Activated CD8-positive, alpha-beta T cell treated with anti-CD3 and anti-CD28 coated beads for 36 hours (primary cell): ENCODE measurements at regions not wholly inside any gene's neighbourhood (a gene's known extent, or its start where the extent isn't known, plus 50 kb on each side); places are given as distances from the start of the nearest gene placed in this dataset.
"Not testable (repeated sequence)": the region's sequence is repeated elsewhere in the genome, so short reads cannot be mapped to it uniquely, and the experiment has no call there.

Experiments
- ATAC-seq: fragments of 200-7000 bp; cut with Tn5 transposase; one replicate; pipeline ENCODE4 v1.10.0; 2021; ENCODE audit warnings: mild to moderate bottlenecking, moderate library complexity
- CTCF ChIA-PET: fragments of 350-600 bp; sonication (Branson Sonifier 250); formaldehyde crosslinking; loops from one replicate; lab custom pipeline; 2021; ENCODE audit warnings: antibody characterized with exemption; lab: Charles Lee
- POLR2A ChIA-PET: fragments of 350-600 bp; sonication (Branson Sonifier 250); formaldehyde crosslinking; loops from one replicate; lab custom pipeline; 2021; ENCODE audit warnings: antibody characterized with exemption; lab: Charles Lee
- DNase-seq: peaks from one replicate; pipeline ENCODE4 v3.0.0-alpha.2; 2020
- H3K27ac Mint-ChIP-seq: one replicate; pipeline ENCODE4 v1.8.0; 2021; ENCODE audit warnings: mild to moderate bottlenecking, mixed read lengths
- H3K27me3 Mint-ChIP-seq: one replicate; pipeline ENCODE4 v1.8.0; 2021; ENCODE audit warnings: mixed read lengths
- H3K36me3 Mint-ChIP-seq: one replicate; pipeline ENCODE4 v1.8.0; 2021; ENCODE audit warnings: low read depth, mixed read lengths
- H3K4me1 Mint-ChIP-seq: one replicate; pipeline ENCODE4 v1.8.0; 2021; ENCODE audit warnings: low read depth, mixed read lengths
- H3K4me3 Mint-ChIP-seq: one replicate; pipeline ENCODE4 v1.8.0; 2021; ENCODE audit warnings: mild to moderate bottlenecking, moderate library complexity, mixed read lengths
- H3K9me3 Mint-ChIP-seq: one replicate; pipeline ENCODE4 v1.8.0; 2021; ENCODE audit warnings: mixed read lengths
- CTCF ChIP-seq: fragments of 200-600 bp; IDR thresholded peaks from one replicate; pipeline ENCODE4 v1.8.0; 2022; ENCODE audit warnings: antibody characterized with exemption, mild to moderate bottlenecking
- intact Hi-C: fragments of 100-400 bp; cut with micrococcal nuclease; formaldehyde crosslinking; loops from one replicate; pipeline ENCODE4 v1.10.0; 2022

DNA sequence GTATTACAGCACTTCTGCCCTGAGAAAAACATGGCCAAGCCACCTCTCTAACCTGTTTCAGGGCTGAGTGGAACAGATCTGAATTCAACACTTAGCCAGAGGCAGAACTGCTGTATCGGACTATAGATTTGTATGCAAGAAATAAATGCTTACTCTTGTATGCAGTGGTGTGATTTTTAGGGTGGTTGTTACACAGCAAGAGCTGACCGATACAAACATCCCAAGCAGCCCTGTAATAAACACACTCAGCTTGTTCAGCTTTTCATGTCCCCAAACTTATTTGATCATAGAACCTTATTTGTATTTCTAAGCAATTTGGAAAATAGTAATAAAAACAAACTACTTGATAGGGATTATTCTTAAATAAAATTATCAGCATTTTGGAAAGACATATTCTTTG, 84.9 kb upstream of the RPH3AL start:
- Mint-ChIP-seq H3K9me3 (peaks cover 5% of the 10 kb centered on the region), H3K4me3 (no peak overlapping the region), H3K36me3 (peaks cover 3% of the 10 kb centered on the region), H3K27me3 (no peaks in the 10 kb centered on the region), H3K4me1 (no peaks in the 10 kb centered on the region), H3K27ac (no peak overlapping the region)
- no peak for TF ChIP-seq CTCF
- ATAC-seq: no peak
- intact Hi-C loops: no loop called here
- POLR2A ChIA-PET: no interaction called here
- no peak for DNase-seq
- CTCF ChIA-PET: interaction anchor here (1.4 to 2.1 kb wide), 2 partner anchors 25 to 263 kb away, joined by 3 to 6 read pairs; no protein-coding TSS in a partner anchor

- H3K4me1 Mint-ChIP-seq: no peaks in the 10 kb centered on the region
- no peak overlapping the region for H3K4me3 Mint-ChIP-seq
- intact Hi-C loops: no loop called here
- no peak for TF ChIP-seq CTCF
- no peak for DNase-seq
- POLR2A ChIA-PET: no interaction called here
- no peaks in the 10 kb centered on the region for H3K27me3 Mint-ChIP-seq
- no peak for ATAC-seq
- CTCF ChIA-PET: no interaction called here
- H3K27ac Mint-ChIP-seq: no peak overlapping the region
- peaks cover 5% of the 10 kb centered on the region for H3K9me3 Mint-ChIP-seq
- peaks cover 3% of the 10 kb centered on the region for H3K36me3 Mint-ChIP-seq
Observed at GRCh38 chr17:436571-436970, 84.0 kb upstream of the RPH3AL start.

DNA sequence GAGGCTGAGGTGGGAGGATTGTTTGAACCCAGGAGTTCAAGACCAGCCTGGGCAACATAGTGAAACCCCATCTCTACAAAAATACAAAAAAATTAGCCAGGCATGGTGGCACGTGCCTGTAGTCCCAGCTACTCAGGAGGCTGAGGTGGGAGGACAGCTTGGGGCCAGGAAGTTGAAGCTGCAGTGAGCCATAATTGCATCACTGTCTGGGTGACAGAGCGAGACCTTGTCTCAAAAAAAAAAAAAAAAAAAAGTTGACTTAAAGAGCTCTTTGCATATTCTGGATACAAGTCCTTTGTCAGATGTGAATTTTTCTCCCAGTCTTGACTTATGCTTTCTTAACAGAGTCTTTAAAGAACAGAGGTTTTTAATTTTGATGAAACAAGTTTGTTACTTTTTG, 79.9 kb upstream of the RPH3AL start:
- POLR2A ChIA-PET, intact Hi-C loops, DNase-seq, H3K4me1 Mint-ChIP-seq, H3K4me3 Mint-ChIP-seq, H3K27me3 Mint-ChIP-seq, ATAC-seq, H3K36me3 Mint-ChIP-seq, H3K27ac Mint-ChIP-seq: not testable (repeated sequence)
- CTCF ChIA-PET: interaction anchor here (2.3 kb wide), 1 partner anchor 20 kb away, joined by 10 read pairs; no protein-coding TSS in a partner anchor
- H3K9me3 Mint-ChIP-seq: peaks cover 11% of the 10 kb centered on the region

DNA sequence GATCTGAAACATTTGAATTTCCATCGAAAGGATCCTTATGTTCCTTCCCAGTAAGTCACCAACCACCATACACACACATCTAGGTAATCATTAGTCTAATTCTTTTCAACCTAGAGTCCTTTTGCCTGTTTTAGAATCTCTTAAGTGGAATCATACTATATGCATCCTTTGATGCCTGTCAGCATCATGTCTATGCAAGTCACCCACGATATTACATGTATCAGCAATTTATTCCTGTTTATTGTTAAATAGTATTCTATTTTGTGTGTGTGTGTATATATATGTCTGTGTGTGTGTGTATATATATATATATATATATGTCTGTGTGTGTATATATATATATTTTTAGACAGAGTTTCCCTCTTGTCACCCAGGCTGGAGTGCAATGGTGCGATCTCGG, 78.9 kb upstream of the RPH3AL start:
- CTCF ChIA-PET: interaction anchor here (1.7 kb wide), 1 partner anchor 19 kb away, joined by 6 read pairs; no protein-coding TSS in a partner anchor
- no peak overlapping the region for H3K27ac Mint-ChIP-seq
- intact Hi-C loops: no loop called here
- no peak overlapping the region for H3K4me3 Mint-ChIP-seq
- POLR2A ChIA-PET: no interaction called here
- H3K36me3 Mint-ChIP-seq: no peaks in the 10 kb centered on the region
- no peaks in the 10 kb centered on the region for H3K27me3 Mint-ChIP-seq
- peaks cover 9% of the 10 kb centered on the region for H3K4me1 Mint-ChIP-seq
- ATAC-seq (no peak), DNase-seq (no peak)
- TF ChIP-seq CTCF: no peak
- peaks cover 11% of the 10 kb centered on the region for H3K9me3 Mint-ChIP-seq

- no peak overlapping the region for H3K27ac Mint-ChIP-seq
- ATAC-seq (no peak), DNase-seq (no peak)
- ChIA-PET CTCF (interaction anchor here (1.7 kb wide), 1 partner anchor 17 kb away, joined by 6 read pairs; no protein-coding TSS in a partner anchor), POLR2A (no interaction called here)
- H3K9me3 Mint-ChIP-seq: peaks cover 6% of the 10 kb centered on the region
- no peak for TF ChIP-seq CTCF
- no peaks in the 10 kb centered on the region for H3K27me3 Mint-ChIP-seq
- intact Hi-C loops: no loop called here
- H3K4me3 Mint-ChIP-seq: no peak overlapping the region
- H3K4me1 Mint-ChIP-seq: peaks cover 9% of the 10 kb centered on the region
- H3K36me3 Mint-ChIP-seq: no peaks in the 10 kb centered on the region
Observed at GRCh38 chr17:429589-429988, 77.0 kb upstream of the RPH3AL start.
